GM23338 (cell line): ENCODE measurements at regions not wholly inside any gene's neighbourhood (a gene's known extent, or its start where the extent isn't known, plus 50 kb on each side); places are given as distances from the start of the nearest gene placed in this dataset.

Source experiments
- ATAC-seq: fragments of 200-7000 bp; cut with Tn5 transposase; 3 replicates; pipeline ENCODE4 v1.9.1; 2020
- DNase-seq: peaks from one replicate; pipeline ENCODE4 v3.0.0-alpha.2; 2015; ENCODE audit warnings: low spot score
- H2AFZ ChIP-seq: fragments of 200-600 bp; sonication (generic); 2 replicates; pipeline ENCODE4 v1.8.0; 2016; ENCODE audit warnings: antibody characterized with exemption, mild to moderate bottlenecking, moderate library complexity
- H3F3A ChIP-seq: fragments of 200-600 bp; sonication (generic); replicated peaks from 2 replicates; pipeline ENCODE4 v1.8.0; 2017; ENCODE audit warnings: antibody characterized with exemption, mixed run types, low read depth
- H3K27ac ChIP-seq: fragments of 200-600 bp; sonication (generic); 2 replicates; pipeline ENCODE4 v1.6.1; 2016; ENCODE audit warnings: low read depth
- H3K27me3 ChIP-seq: fragments of 200-600 bp; sonication (generic); 2 replicates; pipeline ENCODE4 v1.8.0; 2016; ENCODE audit warnings: mild to moderate bottlenecking, mixed run types, moderate library complexity; ENCODE audit not compliant: insufficient read depth
- H3K36me3 ChIP-seq: fragments of 200-600 bp; sonication (generic); 2 replicates; pipeline ENCODE4 v1.8.0; 2016; ENCODE audit warnings: mild to moderate bottlenecking; ENCODE audit not compliant: insufficient read depth
- H3K4me1 ChIP-seq: fragments of 200-600 bp; sonication (generic); 2 replicates; pipeline ENCODE4 v1.8.0; 2016; ENCODE audit warnings: mild to moderate bottlenecking, moderate library complexity; ENCODE audit not compliant: insufficient read depth
- H3K4me2 ChIP-seq: fragments of 200-600 bp; sonication (generic); 2 replicates; pipeline ENCODE4 v1.7.1; 2017; ENCODE audit warnings: mixed run types
- H3K4me3 ChIP-seq: fragments of 200-600 bp; sonication (generic); 2 replicates; pipeline ENCODE4 v1.6.1; 2016; ENCODE audit warnings: mixed run types
- H3K79me2 ChIP-seq: fragments of 200-600 bp; sonication (generic); replicated peaks from 2 replicates; pipeline ENCODE4 v1.8.0; 2017; ENCODE audit warnings: mild to moderate bottlenecking; ENCODE audit not compliant: insufficient read depth
- H3K9me2 ChIP-seq: fragments of 200-600 bp; sonication (generic); 2 replicates; pipeline ENCODE4 v1.8.0; 2017; ENCODE audit not compliant: insufficient read depth
- H4K20me1 ChIP-seq: fragments of 200-600 bp; sonication (generic); replicated peaks from 2 replicates; pipeline ENCODE4 v1.8.0; 2017; ENCODE audit warnings: mild to moderate bottlenecking; ENCODE audit not compliant: insufficient read depth
- H3K27ac Mint-ChIP-seq: 2 replicates; pipeline ENCODE4 v1.8.0; 2020; ENCODE audit warnings: inconsistent platforms, mild to moderate bottlenecking, moderate library complexity, mixed read lengths
- H3K27me3 Mint-ChIP-seq: 3 replicates; pipeline ENCODE4 v1.8.0; 2022; ENCODE audit warnings: low read depth, mild to moderate bottlenecking, moderate library complexity, mixed read lengths, inconsistent platforms; ENCODE audit not compliant: insufficient read depth, poor library complexity
- H3K36me3 Mint-ChIP-seq: 3 replicates; pipeline ENCODE4 v1.8.0; 2021; ENCODE audit warnings: low read depth, mild to moderate bottlenecking, inconsistent platforms, moderate library complexity, mixed read lengths
- H3K4me1 Mint-ChIP-seq: 3 replicates; pipeline ENCODE4 v1.8.0; 2020; ENCODE audit warnings: mild to moderate bottlenecking, inconsistent platforms, mixed read lengths
- H3K4me3 Mint-ChIP-seq: 3 replicates; pipeline ENCODE4 v1.8.0; 2021; ENCODE audit warnings: moderate library complexity, mild to moderate bottlenecking, inconsistent platforms, mixed read lengths
- H3K9me3 Mint-ChIP-seq: 3 replicates; pipeline ENCODE4 v1.8.0; 2020; ENCODE audit warnings: moderate library complexity, mild to moderate bottlenecking, inconsistent platforms, mixed read lengths
- CREB1 ChIP-seq: fragments of 250-450 bp; sonication (Bioruptor Pico); IDR thresholded peaks from 2 replicates; pipeline ENCODE4 v1.5.0; 2020; ENCODE audit warnings: low read depth, mild to moderate bottlenecking, moderate library complexity
- CTCF ChIP-seq, 2 experiments: fragments of 200-600 bp in 1 of 2; sonication (generic) in 1 of 2; conservative IDR thresholded peaks; 2 replicates each; pipeline versions ENCODE4 v1.5.1 to v1.6.1; 2016 to 2017; ENCODE audit warnings: antibody characterized with exemption in 2 of 2, low read depth in 2 of 2, mild to moderate bottlenecking in 2 of 2, moderate library complexity in 1 of 2
- ETS1 ChIP-seq: IDR thresholded peaks from 2 replicates; pipeline ENCODE4 v1.6.1; 2016; ENCODE audit warnings: antibody characterized with exemption
- EZH2 ChIP-seq: fragments of 200-600 bp; sonication (generic); IDR thresholded peaks from one replicate; pipeline ENCODE4 v1.8.0; 2017; ENCODE audit warnings: antibody characterized with exemption, mild to moderate bottlenecking, low read depth; ENCODE audit not compliant: unreplicated experiment
- EZH2phosphoT487 ChIP-seq: fragments of 200-600 bp; sonication (generic); IDR thresholded peaks from one replicate; pipeline ENCODE4 v1.8.1; 2018; ENCODE audit warnings: antibody characterized with exemption; ENCODE audit not compliant: unreplicated experiment
- JUNB ChIP-seq: IDR thresholded peaks from one replicate; pipeline ENCODE4 v1.6.1; 2016; ENCODE audit warnings: antibody characterized with exemption; ENCODE audit not compliant: unreplicated experiment
- NANOG ChIP-seq: IDR thresholded peaks from 2 replicates; pipeline ENCODE4 v1.6.1; 2016; ENCODE audit warnings: antibody characterized with exemption, borderline replicate concordance
- POLR2AphosphoS5 ChIP-seq: IDR thresholded peaks from 2 replicates; pipeline ENCODE4 v1.6.1; 2016; ENCODE audit warnings: antibody characterized with exemption, low read depth
- REST ChIP-seq: IDR thresholded peaks from one replicate; pipeline ENCODE4 v1.6.1; 2018; ENCODE audit warnings: antibody characterized with exemption; ENCODE audit not compliant: unreplicated experiment
- STAT1 ChIP-seq: IDR thresholded peaks from one replicate; pipeline ENCODE4 v1.6.1; 2016; ENCODE audit warnings: antibody characterized with exemption; ENCODE audit not compliant: unreplicated experiment
- ZNF114 ChIP-seq: fragments of 250-450 bp; sonication (Bioruptor Pico); IDR thresholded peaks from 2 replicates; pipeline ENCODE4 v1.5.0; 2020; ENCODE audit warnings: mild to moderate bottlenecking, moderate library complexity
- ZNF331 ChIP-seq: fragments of 250-450 bp; sonication (Bioruptor Pico); IDR thresholded peaks from 2 replicates; pipeline ENCODE4 v1.5.0; 2020; ENCODE audit warnings: low read depth, mild to moderate bottlenecking, moderate library complexity
- ZNF462 ChIP-seq: fragments of 250-450 bp; sonication (Bioruptor Pico); IDR thresholded peaks from 2 replicates; pipeline ENCODE4 v1.5.0; 2020; ENCODE audit warnings: mild to moderate bottlenecking, moderate library complexity

GRCh38 chr2:136306836-136307235, 188.9 kb upstream of the CXCR4 start:
- H3K36me3 ChIP-seq = no peaks in the 10 kb centered on the region
- H3K27me3 ChIP-seq = no peaks in the 10 kb centered on the region
- Mint-ChIP-seq H3K4me1 (peaks cover 5% of the 10 kb centered on the region; the same call in 2 of the 3 replicates), H3K27me3 (peaks cover 7% of the 10 kb centered on the region), H3K36me3 (no peaks in the 10 kb centered on the region), H3K4me3 (no peak overlapping the region), H3K27ac (no peak overlapping the region), H3K9me3 (no peaks in the 10 kb centered on the region)
- H2AFZ ChIP-seq = no peak overlapping the region
- TF ChIP-seq ETS1 (no peak), EZH2 (no peak), REST (no peak), STAT1 (no peak), ZNF114 (CRISPR knock-in tag) (no peak), CTCF (conservative IDR thresholded peaks at IDR 0.05; ENCODE audit: low read depth in 2 of 2) (no peak), ZNF462 (CRISPR knock-in tag) (no peak), ZNF331 (CRISPR knock-in tag) (no peak), JUNB (no peak), POLR2AphosphoS5 (no peak), NANOG (no peak), CREB1 (CRISPR knock-in tag) (no peak), EZH2phosphoT487 (no peak)
- H3K4me1 ChIP-seq = peaks cover 10% of the 10 kb centered on the region
- H3K4me2 ChIP-seq = no peak overlapping the region
- no peaks in the 10 kb centered on the region for H3K79me2 ChIP-seq
- H3K27ac ChIP-seq = no peak overlapping the region
- no peaks in the 10 kb centered on the region for H4K20me1 ChIP-seq
- H3F3A ChIP-seq = no peaks in the 10 kb centered on the region
- no peaks in the 10 kb centered on the region for H3K9me2 ChIP-seq
- no peak for ATAC-seq
- DNase-seq = no peak
- H3K4me3 ChIP-seq = no peak overlapping the region
